IMR-90 (cell line): ENCODE measurements at regions not wholly inside any gene's neighbourhood (a gene's known extent, or its start where the extent isn't known, plus 50 kb on each side); places are given as distances from the start of the nearest gene placed in this dataset.

ENCODE experiments used
- ATAC-seq: fragments of 200-7000 bp; cut with Tn5 transposase; 2 replicates; pipeline ENCODE4 v1.9.1; 2020; ENCODE audit warnings: low read depth, mild to moderate bottlenecking, moderate library complexity
- BruUV-seq: library from RNA; stranded (reverse); fragments of 400-500 nt; replicated peaks from 2 replicates; lab custom pipeline; 2021; lab: Mats Ljungman, UMichigan
- CTCF ChIA-PET: fragments of 300-600 bp; formaldehyde crosslinking; extraction: SDS; loops from one replicate; lab custom pipeline; 2021; ENCODE audit warnings: antibody characterized with exemption; lab: Yijun Ruan, JAX
- POLR2A ChIA-PET: fragments of 300-600 bp; sonication (Branson Sonifier 250); formaldehyde crosslinking; loops from one replicate; lab custom pipeline; 2022; ENCODE audit warnings: antibody characterized with exemption; ENCODE audit not compliant: unreplicated experiment; lab: Charles Lee
- DNase-seq: peaks from one replicate; pipeline ENCODE4 v3.0.0; 2013
- H2AFZ ChIP-seq: replicated peaks from 2 replicates; pipeline ENCODE3; 2013; ENCODE audit warnings: low read length, mild to moderate bottlenecking; ENCODE audit not compliant: poor library complexity
- H2AK5ac ChIP-seq: 2 replicates; pipeline ENCODE4 v1.6.1; 2013; ENCODE audit warnings: low read depth, low read length, inconsistent platforms
- H2AK9ac ChIP-seq: replicated peaks from 2 replicates; pipeline ENCODE3; 2013; ENCODE audit warnings: mild to moderate bottlenecking, low read depth, low read length, moderate library complexity; ENCODE audit not compliant: poor library complexity
- H2BK120ac ChIP-seq: 2 replicates; pipeline ENCODE4 v1.6.1; 2013; ENCODE audit warnings: low read depth, low read length, inconsistent platforms
- H2BK15ac ChIP-seq: 3 replicates; pipeline ENCODE4 v1.6.1; 2013; ENCODE audit warnings: low read depth, low read length, inconsistent platforms
- H2BK20ac ChIP-seq: 2 replicates; pipeline ENCODE4 v1.6.1; 2013; ENCODE audit warnings: low read depth, mild to moderate bottlenecking, inconsistent platforms, low read length, moderate library complexity
- H2BK5ac ChIP-seq: 2 replicates; pipeline ENCODE4 v1.6.1; 2013; ENCODE audit warnings: mild to moderate bottlenecking, low read depth, low read length, inconsistent platforms; ENCODE audit not compliant: poor library complexity, severe bottlenecking
- H3K14ac ChIP-seq: replicated peaks from 2 replicates; pipeline ENCODE4 v1.6.1; 2013; ENCODE audit warnings: low read depth, low read length, inconsistent platforms
- H3K18ac ChIP-seq: 2 replicates; pipeline ENCODE4 v1.6.1; 2013; ENCODE audit warnings: low read depth, low read length, control low read depth
- H3K23ac ChIP-seq: 2 replicates; pipeline ENCODE4 v1.6.1; 2013; ENCODE audit warnings: low read depth, low read length, inconsistent platforms
- H3K27ac ChIP-seq: 2 replicates; pipeline ENCODE4 v1.5.1; 2013; ENCODE audit warnings: mild to moderate bottlenecking, control low read depth, low read length; ENCODE audit not compliant: insufficient read depth
- H3K27me3 ChIP-seq: 2 replicates; pipeline ENCODE4 v1.6.1; 2013; ENCODE audit warnings: low read length; ENCODE audit not compliant: control insufficient read depth, insufficient read depth
- H3K36me3 ChIP-seq: 2 replicates; pipeline ENCODE4 v1.6.1; 2013; ENCODE audit warnings: low read length, mixed read lengths; ENCODE audit not compliant: control insufficient read depth, insufficient read depth
- H3K4ac ChIP-seq: 2 replicates; pipeline ENCODE4 v1.6.1; 2013; ENCODE audit warnings: low read depth, low read length, inconsistent platforms
- H3K4me1 ChIP-seq: 2 replicates; pipeline ENCODE4 v1.6.1; 2013; ENCODE audit warnings: low read length, mixed read lengths; ENCODE audit not compliant: control insufficient read depth, insufficient read depth
- H3K4me2 ChIP-seq: 2 replicates; pipeline ENCODE4 v1.6.1; 2013; ENCODE audit warnings: low read depth, mild to moderate bottlenecking, control low read depth, low read length, moderate library complexity
- H3K4me3 ChIP-seq: 2 replicates; pipeline ENCODE4 v1.5.1; 2013; ENCODE audit warnings: low read depth, mild to moderate bottlenecking, control low read depth, low read length, moderate library complexity; ENCODE audit not compliant: insufficient read depth
- H3K56ac ChIP-seq: 2 replicates; pipeline ENCODE4 v1.6.1; 2013; ENCODE audit warnings: low read length, inconsistent platforms; ENCODE audit not compliant: insufficient read depth; ENCODE audit errors: extremely low read depth
- H3K79me1 ChIP-seq, 2 experiments: 2 replicates each; pipeline ENCODE4 v1.6.1; 2013; ENCODE audit warnings: low read length in 2 of 2, inconsistent platforms in 1 of 2, low read depth in 1 of 2
- H3K9ac ChIP-seq: 2 replicates; pipeline ENCODE4 v1.6.1; 2013; ENCODE audit warnings: low read depth, low read length, control low read depth
- H3K9me1 ChIP-seq: 2 replicates; pipeline ENCODE4 v1.6.1; 2013; ENCODE audit warnings: low read length, inconsistent platforms; ENCODE audit not compliant: insufficient read depth
- H3K9me3 ChIP-seq: 2 replicates; pipeline ENCODE4 v1.6.1; 2013; ENCODE audit warnings: low read length; ENCODE audit not compliant: control insufficient read depth, insufficient read depth
- H4K20me1 ChIP-seq: 2 replicates; pipeline ENCODE4 v1.6.1; 2013; ENCODE audit warnings: low read length, inconsistent platforms; ENCODE audit not compliant: insufficient read depth
- H4K5ac ChIP-seq: 2 replicates; pipeline ENCODE4 v1.6.1; 2013; ENCODE audit warnings: mild to moderate bottlenecking, low read depth, low read length, control low read depth
- H4K8ac ChIP-seq, 2 experiments: 2 replicates each; pipeline ENCODE4 v1.6.1; 2013; ENCODE audit warnings: low read depth in 2 of 2, low read length in 2 of 2, control low read depth in 1 of 2, inconsistent platforms in 1 of 2
- H4K91ac ChIP-seq: 2 replicates; pipeline ENCODE4 v1.6.1; 2013; ENCODE audit warnings: low read depth, low read length, inconsistent platforms; ENCODE audit not compliant: insufficient read depth
- BHLHE40 ChIP-seq: fragments of 150-350 bp; IDR thresholded peaks from 2 replicates; pipeline ENCODE4 v1.6.1; 2016; ENCODE audit warnings: mild to moderate bottlenecking, low read depth, low read length
- CHD1 ChIP-seq: IDR thresholded peaks from 2 replicates; pipeline ENCODE4 v1.6.1; 2012; ENCODE audit warnings: low read depth, low read length, improper control_type of control experiment
- CTCF ChIP-seq: conservative IDR thresholded peaks from 2 replicates; pipeline ENCODE4 v1.5.1; 2012; ENCODE audit warnings: mild to moderate bottlenecking, low read depth, low read length, improper control_type of control experiment
- ELK1 ChIP-seq: fragments of 150-350 bp; IDR thresholded peaks from 2 replicates; pipeline ENCODE4 v1.6.1; 2016; ENCODE audit warnings: low read depth, mild to moderate bottlenecking, low read length, moderate library complexity, borderline replicate concordance
- FOS ChIP-seq: fragments of 150-350 bp; IDR thresholded peaks from 2 replicates; pipeline ENCODE4 v1.6.1; 2016; ENCODE audit warnings: low read depth, low read length
- MAZ ChIP-seq: IDR thresholded peaks from 2 replicates; pipeline ENCODE4 v1.6.1; 2012; ENCODE audit warnings: low read depth, mild to moderate bottlenecking, low read length, improper control_type of control experiment, moderate library complexity, borderline replicate concordance
- MXI1 ChIP-seq: IDR thresholded peaks from 2 replicates; pipeline ENCODE4 v1.6.1; 2012; ENCODE audit warnings: low read depth, mild to moderate bottlenecking, low read length, moderate library complexity, borderline replicate concordance
- NFE2L2 ChIP-seq: fragments of 150-350 bp; IDR thresholded peaks from 2 replicates; pipeline ENCODE4 v1.6.1; 2016; ENCODE audit warnings: low read depth, mild to moderate bottlenecking, low read length
- RAD21 ChIP-seq: IDR thresholded peaks from 2 replicates; pipeline ENCODE4 v1.6.1; 2012; ENCODE audit warnings: low read length, improper control_type of control experiment
- RCOR1 ChIP-seq: IDR thresholded peaks from 2 replicates; pipeline ENCODE4 v1.6.1; 2012; ENCODE audit warnings: mild to moderate bottlenecking, low read length, improper control_type of control experiment; ENCODE audit not compliant: insufficient replicate concordance
- RFX5 ChIP-seq: IDR thresholded peaks from 2 replicates; pipeline ENCODE4 v1.8.0; 2012; ENCODE audit warnings: low read depth, mild to moderate bottlenecking, low read length, moderate library complexity
- dilution Hi-C: fragments of 300-500 bp; cut with HindIII; formaldehyde crosslinking; loops from one replicate; pipeline ENCODE4 v1.14.3; 2018; ENCODE audit warnings: low sequenced_read_pairs; ENCODE audit not compliant: unreplicated experiment
- in situ Hi-C: fragments of 300-500 bp; cut with MboI; formaldehyde crosslinking; loops from 3 replicates; pipeline ENCODE4 v1.14.3; 2019; ENCODE audit warnings: low sequenced_read_pairs, inconsistent platforms, mixed read lengths
- intact Hi-C: fragments of 100-400 bp; cut with micrococcal nuclease; formaldehyde crosslinking; loops from 2 replicates; pipeline ENCODE4 v1.10.0; 2022

- no peak overlapping the region for H3K14ac ChIP-seq
- CTCF ChIA-PET: no interaction called here
- no peak overlapping the region for H2AK5ac ChIP-seq
- no peak overlapping the region for H3K27ac ChIP-seq
- no peak for DNase-seq
- peaks cover 4% of the 10 kb centered on the region; the same call in 1 of the 2 replicates for H3K9me3 ChIP-seq
- no peak overlapping the region for H4K91ac ChIP-seq
- H3K9me1 ChIP-seq: no peaks in the 10 kb centered on the region
- H3K4ac ChIP-seq: no peak overlapping the region
- H3K9ac ChIP-seq: no peak overlapping the region
- TF ChIP-seq RCOR1 (no peak), NFE2L2 (no peak), CHD1 (no peak), MAZ (no peak), CTCF (no peak), RFX5 (no peak), BHLHE40 (no peak), MXI1 (no peak), RAD21 (no peak), ELK1 (no peak), FOS (no peak)
- H4K8ac ChIP-seq: no peak overlapping the region
- dilution Hi-C loops: no loop called here
- POLR2A ChIA-PET: no interaction called here
- H3K27me3 ChIP-seq: no peaks in the 10 kb centered on the region
- no peak overlapping the region for H2BK120ac ChIP-seq
- in situ Hi-C loops: no loop called here
- intact Hi-C loops: no loop called here
- no peak overlapping the region for H3K4me2 ChIP-seq
- H2AK9ac ChIP-seq: no peak overlapping the region
- no peak overlapping the region for H2BK20ac ChIP-seq
- ATAC-seq: no peak
- no peak overlapping the region for H2BK5ac ChIP-seq
- no peaks in the 10 kb centered on the region for H3K36me3 ChIP-seq
- no peak overlapping the region for H3K23ac ChIP-seq
- no peak overlapping the region for H3K4me3 ChIP-seq
- H3K4me1 ChIP-seq: no peaks in the 10 kb centered on the region
- no peak overlapping the region for H2AFZ ChIP-seq
- H3K56ac ChIP-seq: no peak overlapping the region
- no peak overlapping the region for H4K5ac ChIP-seq
- no peaks in the 10 kb centered on the region for H4K20me1 ChIP-seq
- no peak overlapping the region for H3K18ac ChIP-seq
- no TSS peak for BruUV-seq
- no peak overlapping the region for H2BK15ac ChIP-seq
- H3K79me1 ChIP-seq: no peaks in the 10 kb centered on the region
Measured at GRCh38 chr3:145628211-145628610, 532.8 kb downstream of the PLOD2 start.
